ENCODE measurements at regions not wholly inside any gene's neighbourhood (a gene's known extent, or its start where the extent isn't known, plus 50 kb on each side); places are given as distances from the start of the nearest gene placed in this dataset.

- Histone ChIP-seq H3K36me3 (no peaks in the 10 kb centered on the region), H3K4me3 (no peak overlapping the region), H3K27me3 (ENCODE audit: low read depth) (no peaks in the 10 kb centered on the region), H3K9me3 (no peaks in the 10 kb centered on the region), H3K27ac (no peak overlapping the region), H3K4me1 (no peaks in the 10 kb centered on the region)
- intact Hi-C loops (cut with DNase I), result no loop called here
- no peak for ATAC-seq
- DNase-seq, result no peak
- TF ChIP-seq CTCF (IDR thresholded peaks at IDR 0.05), result no peak
Observed at GRCh38 chr2:20126040-20126439, 74.6 kb upstream of the LAPTM4A start.

- ATAC-seq (no peak), DNase-seq (no peak)
- Histone ChIP-seq H3K27ac (no peak overlapping the region), H3K4me3 (no peak overlapping the region), H3K9me3 (no peaks in the 10 kb centered on the region), H3K27me3 (ENCODE audit: low read depth) (no peaks in the 10 kb centered on the region), H3K4me1 (no peaks in the 10 kb centered on the region), H3K36me3 (no peaks in the 10 kb centered on the region)
- no peak for TF ChIP-seq CTCF (IDR thresholded peaks at IDR 0.05)
- intact Hi-C loops (cut with DNase I), result no loop called here
Observed at GRCh38 chr2:20125616-20126015, 74.2 kb upstream of the LAPTM4A start.

GRCh38 chr2:20125164-20125563 lies 73.7 kb upstream of the LAPTM4A start:
- ATAC-seq, result no peak
- Histone ChIP-seq H3K36me3 (no peaks in the 10 kb centered on the region), H3K27me3 (ENCODE audit: low read depth) (no peaks in the 10 kb centered on the region), H3K9me3 (no peaks in the 10 kb centered on the region), H3K27ac (no peak overlapping the region), H3K4me3 (no peak overlapping the region), H3K4me1 (no peaks in the 10 kb centered on the region)
- intact Hi-C loops (cut with DNase I), result no loop called here
- no peak for DNase-seq
- no peak for TF ChIP-seq CTCF (IDR thresholded peaks at IDR 0.05)

DNA sequence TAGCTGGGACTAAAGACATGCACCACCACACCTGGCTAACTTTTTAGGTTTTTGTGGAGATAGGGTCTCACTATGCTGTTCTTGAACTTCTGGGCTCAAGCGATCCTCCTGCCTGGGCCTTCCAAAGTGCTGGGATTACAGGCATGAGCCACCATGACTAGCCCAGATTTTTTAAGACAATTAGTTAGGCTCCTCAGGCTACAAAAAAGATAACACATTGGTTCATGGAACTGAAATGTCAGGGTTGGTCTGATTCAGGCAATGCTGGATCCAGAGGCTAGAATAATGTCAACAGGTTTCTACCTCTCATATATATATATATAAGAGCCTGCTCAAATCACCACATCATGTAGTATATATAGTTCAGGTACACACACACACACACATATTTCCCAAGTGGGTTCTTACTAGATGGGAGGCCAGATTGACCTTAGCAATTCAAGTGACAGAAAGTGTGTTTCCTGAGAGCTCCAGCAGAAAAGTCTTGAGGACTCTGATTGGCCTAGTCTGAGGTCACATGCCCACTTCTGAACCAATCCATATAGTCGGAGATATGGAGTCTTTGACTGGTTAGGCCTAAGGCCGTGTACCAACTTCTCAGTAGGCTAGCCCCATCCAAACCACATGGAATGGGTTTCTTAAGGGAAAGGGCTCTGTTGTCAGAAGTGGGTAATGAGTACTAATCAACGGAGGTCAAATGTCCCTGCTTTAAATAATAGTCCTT lies 72.6 kb upstream of the LAPTM4A start:
- ATAC-seq (no peak), DNase-seq (no peak)
- Histone ChIP-seq H3K36me3 (no peaks in the 10 kb centered on the region), H3K27me3 (ENCODE audit: low read depth) (no peaks in the 10 kb centered on the region), H3K4me3 (no peak overlapping the region), H3K4me1 (no peaks in the 10 kb centered on the region), H3K9me3 (no peaks in the 10 kb centered on the region), H3K27ac (no peak overlapping the region)
- TF ChIP-seq CTCF (IDR thresholded peaks at IDR 0.05), result no peak
- intact Hi-C loops (cut with DNase I), result no loop called here

DNA sequence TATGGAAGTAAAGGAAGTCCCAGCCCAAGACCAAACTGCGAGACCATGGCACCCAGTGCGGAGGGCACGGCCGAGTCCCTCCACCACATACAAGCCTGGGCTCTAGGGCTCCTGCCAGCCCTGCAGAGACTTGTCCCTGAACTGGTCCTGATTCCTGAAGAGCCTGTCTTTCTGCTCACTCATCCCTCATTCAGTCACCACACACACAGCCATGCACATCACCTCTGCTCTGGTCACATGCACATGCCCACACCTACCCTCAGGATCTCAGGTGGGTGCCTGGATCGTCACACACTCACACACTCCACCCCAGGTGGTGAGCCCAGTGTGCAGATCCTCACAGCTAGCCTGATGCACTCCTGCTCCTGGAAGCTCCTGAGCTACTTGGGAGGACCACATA lies 71.4 kb upstream of the LAPTM4A start:
- H3K4me3 ChIP-seq, result no peak overlapping the region
- H3K4me1 ChIP-seq, result no peaks in the 10 kb centered on the region
- intact Hi-C loops (cut with DNase I), result no loop called here
- H3K36me3 ChIP-seq, result no peaks in the 10 kb centered on the region
- DNase-seq, result no peak
- H3K27ac ChIP-seq, result no peak overlapping the region
- no peaks in the 10 kb centered on the region for H3K27me3 ChIP-seq (ENCODE audit: low read depth)
- H3K9me3 ChIP-seq, result no peaks in the 10 kb centered on the region
- ATAC-seq, result no peak
- TF ChIP-seq CTCF (IDR thresholded peaks at IDR 0.05), result no peak
